DOHH2 (cell line): ENCODE measurements at regions not wholly inside any gene's neighbourhood (a gene's known extent, or its start where the extent isn't known, plus 50 kb on each side); places are given as distances from the start of the nearest gene placed in this dataset.

ENCODE experiments used
- EZH2phosphoT487 ChIP-seq: fragments of 200-600 bp; sonication (generic); IDR thresholded peaks from 2 replicates; pipeline ENCODE4 v1.6.1; 2017; ENCODE audit warnings: borderline replicate concordance, mild to moderate bottlenecking, antibody characterized with exemption, low read length, moderate library complexity, mixed read lengths
- TF ChIP-seq, protein P1 (sequence below): fragments of 200-600 bp; sonication (generic); IDR thresholded peaks from one replicate; pipeline ENCODE4 v1.5.1; 2014; ENCODE audit warnings: antibody characterized with exemption, mild to moderate bottlenecking, low read depth, low read length; ENCODE audit not compliant: poor library complexity, severe bottlenecking

DNA sequence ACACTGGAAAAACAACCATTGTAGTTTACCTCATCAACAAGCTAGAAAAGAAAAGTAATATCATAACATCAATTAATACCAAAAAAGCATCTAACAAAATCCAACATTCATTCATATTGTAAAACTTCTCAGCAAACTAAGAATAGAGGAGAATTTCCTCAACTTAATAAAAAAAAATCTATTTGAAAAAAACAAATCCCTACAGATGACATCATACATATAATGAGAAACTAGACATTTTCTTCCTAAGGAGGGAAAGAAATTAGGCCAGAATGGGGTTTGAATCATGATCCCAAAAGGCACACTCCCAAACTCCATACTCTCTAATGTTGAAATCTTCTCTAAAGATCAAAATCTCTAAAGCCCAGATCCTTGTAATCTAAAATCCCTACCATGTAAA, 460.0 kb downstream of the IRS1 start:
- TF ChIP-seq, protein P1, sequence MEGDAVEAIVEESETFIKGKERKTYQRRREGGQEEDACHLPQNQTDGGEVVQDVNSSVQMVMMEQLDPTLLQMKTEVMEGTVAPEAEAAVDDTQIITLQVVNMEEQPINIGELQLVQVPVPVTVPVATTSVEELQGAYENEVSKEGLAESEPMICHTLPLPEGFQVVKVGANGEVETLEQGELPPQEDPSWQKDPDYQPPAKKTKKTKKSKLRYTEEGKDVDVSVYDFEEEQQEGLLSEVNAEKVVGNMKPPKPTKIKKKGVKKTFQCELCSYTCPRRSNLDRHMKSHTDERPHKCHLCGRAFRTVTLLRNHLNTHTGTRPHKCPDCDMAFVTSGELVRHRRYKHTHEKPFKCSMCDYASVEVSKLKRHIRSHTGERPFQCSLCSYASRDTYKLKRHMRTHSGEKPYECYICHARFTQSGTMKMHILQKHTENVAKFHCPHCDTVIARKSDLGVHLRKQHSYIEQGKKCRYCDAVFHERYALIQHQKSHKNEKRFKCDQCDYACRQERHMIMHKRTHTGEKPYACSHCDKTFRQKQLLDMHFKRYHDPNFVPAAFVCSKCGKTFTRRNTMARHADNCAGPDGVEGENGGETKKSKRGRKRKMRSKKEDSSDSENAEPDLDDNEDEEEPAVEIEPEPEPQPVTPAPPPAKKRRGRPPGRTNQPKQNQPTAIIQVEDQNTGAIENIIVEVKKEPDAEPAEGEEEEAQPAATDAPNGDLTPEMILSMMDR, result no peak
- no peak for TF ChIP-seq EZH2phosphoT487
